HCT116 (cell line): ENCODE measurements at regions not wholly inside any gene's neighbourhood (a gene's known extent, or its start where the extent isn't known, plus 50 kb on each side); places are given as distances from the start of the nearest gene placed in this dataset.

Source experiments
- ATAC-seq: fragments of 200-7000 bp; cut with Tn5 transposase; 2 replicates; pipeline ENCODE4 v1.9.1; 2020; ENCODE audit warnings: mild to moderate bottlenecking, moderate library complexity
- BruUV-seq: library from RNA; stranded (reverse); fragments of 400-500 nt; replicated peaks from 2 replicates; lab custom pipeline; 2021; lab: Mats Ljungman, UMichigan
- CTCF ChIA-PET: fragments of 300-600 bp; sonication (Branson Sonifier 250); formaldehyde crosslinking; loops from one replicate; lab custom pipeline; 2021; ENCODE audit warnings: antibody characterized with exemption; lab: Charles Lee
- POLR2A ChIA-PET: fragments of 300-600, 350-600 bp; sonication (Branson Sonifier 250); formaldehyde crosslinking; loops from one replicate; lab custom pipeline; 2021; ENCODE audit warnings: antibody characterized with exemption; lab: Charles Lee
- RAD21 ChIA-PET, 2 experiments: fragments of 300-600 bp; sonication (Branson Sonifier 250); formaldehyde crosslinking; loops; one replicate each; lab custom pipeline; 2023; ENCODE audit warnings: low total read pairs in 2 of 2; ENCODE audit not compliant: uncharacterized antibody in 2 of 2, unreplicated experiment in 2 of 2, low non-redundant PET in 1 of 2; lab: Charles Lee
- DNase-seq: peaks from one replicate; pipeline ENCODE4 v3.0.0-alpha.2; 2010; ENCODE audit warnings: low read depth, low spot score
- H2AFZ ChIP-seq: fragments of 200-600 bp; shearing (Covaris generic), sonication (generic); 2 replicates; pipeline ENCODE4 v1.6.1; 2017; ENCODE audit warnings: low read depth, mixed run types, mixed read lengths, antibody characterized with exemption, low read length; ENCODE audit not compliant: poor library complexity, severe bottlenecking
- H3K27ac ChIP-seq: 2 replicates; pipeline ENCODE4 v1.5.1; 2012; ENCODE audit warnings: low read depth, low read length
- H3K27me3 ChIP-seq: fragments of 200-600 bp; sonication (generic); 2 replicates; pipeline ENCODE4 v1.6.1; 2016; ENCODE audit warnings: mixed run types, low read length, mixed read lengths; ENCODE audit not compliant: insufficient read depth
- H3K36me3 ChIP-seq, 2 experiments: fragments of 200-500 bp in 1 of 2; fragments of 200-600 bp in 1 of 2; sonication (Bioruptor generic) in 1 of 2; sonication (generic) in 1 of 2; 2 replicates each; pipeline versions ENCODE4 v1.5.1 to v1.6.1; 2014 to 2016; ENCODE audit warnings: low read length in 2 of 2, inconsistent platforms in 1 of 2, mixed read lengths in 1 of 2, mixed run types in 1 of 2; ENCODE audit not compliant: insufficient read depth in 2 of 2, control insufficient read depth in 1 of 2
- H3K4me1 ChIP-seq, 2 experiments: fragments of 200-600 bp in 1 of 2; sonication (generic) in 1 of 2; 2 replicates each; pipeline versions ENCODE4 v1.5.1 to v1.6.1; 2012 to 2017; ENCODE audit warnings: low read length in 2 of 2, inconsistent platforms in 1 of 2, mild to moderate bottlenecking in 1 of 2, mixed read lengths in 1 of 2, mixed run types in 1 of 2, moderate library complexity in 1 of 2; ENCODE audit not compliant: insufficient read depth in 2 of 2, control insufficient read depth in 1 of 2
- H3K4me2 ChIP-seq: fragments of 200-600 bp; sonication (generic); 2 replicates; pipeline ENCODE4 v1.6.1; 2017; ENCODE audit warnings: mixed run types, low read length, mixed read lengths
- H3K4me3 ChIP-seq, 2 experiments: fragments of 200-600 bp in 1 of 2; sonication (generic) in 1 of 2; replicated peaks in 1 of 2; 2 replicates each; pipeline ENCODE4 v1.5.1; 2011 to 2016; ENCODE audit warnings: low read length in 2 of 2, control low read depth in 1 of 2, low read depth in 1 of 2, mild to moderate bottlenecking in 1 of 2, mixed read lengths in 1 of 2, mixed run types in 1 of 2
- H3K79me2 ChIP-seq: fragments of 200-600 bp; sonication (generic); 2 replicates; pipeline ENCODE4 v1.6.1; 2017; ENCODE audit warnings: mild to moderate bottlenecking, mixed run types, low read length, moderate library complexity, mixed read lengths; ENCODE audit not compliant: insufficient read depth
- H3K9ac ChIP-seq: fragments of 200-600 bp; sonication (generic); 2 replicates; pipeline ENCODE4 v1.6.1; 2016; ENCODE audit warnings: low read length, mixed read lengths
- H3K9me2 ChIP-seq: fragments of 200-600 bp; sonication (generic), shearing (Covaris generic); 2 replicates; pipeline ENCODE4 v1.6.1; 2017; ENCODE audit warnings: mixed run types, mild to moderate bottlenecking, moderate library complexity; ENCODE audit not compliant: insufficient read depth
- H3K9me3 ChIP-seq, 2 experiments: fragments of 200-500 bp in 1 of 2; fragments of 200-600 bp in 1 of 2; sonication (Bioruptor generic) in 1 of 2; sonication (generic) in 1 of 2; 2 replicates each; pipeline ENCODE4 v1.6.1; 2014 to 2017; ENCODE audit warnings: low read length in 2 of 2, mixed read lengths in 2 of 2, inconsistent platforms in 1 of 2, low read depth in 1 of 2, mild to moderate bottlenecking in 1 of 2, mixed run types in 1 of 2, moderate library complexity in 1 of 2; ENCODE audit not compliant: control insufficient read depth in 1 of 2, insufficient read depth in 1 of 2
- H4K20me1 ChIP-seq: fragments of 200-600 bp; sonication (generic), shearing (Covaris generic); 2 replicates; pipeline ENCODE4 v1.6.1; 2017; ENCODE audit warnings: mixed run types, mild to moderate bottlenecking, moderate library complexity; ENCODE audit not compliant: insufficient read depth
- ATF3 ChIP-seq: IDR thresholded peaks from 2 replicates; pipeline ENCODE4 v1.6.1; 2012
- CBX3 ChIP-seq: IDR thresholded peaks from 2 replicates; pipeline ENCODE4 v1.6.1; 2012; ENCODE audit warnings: low read depth
- CEBPB ChIP-seq: IDR thresholded peaks from 2 replicates; pipeline ENCODE4 v1.6.1; 2012; ENCODE audit warnings: low read depth
- ELF1 ChIP-seq: IDR thresholded peaks from 2 replicates; pipeline ENCODE4 v1.6.1; 2012; ENCODE audit warnings: low read depth, borderline replicate concordance
- FOSL1 ChIP-seq: IDR thresholded peaks from 2 replicates; pipeline ENCODE4 v1.6.1; 2012; ENCODE audit warnings: low read depth
- POLR2A ChIP-seq: IDR thresholded peaks from 2 replicates; pipeline ENCODE4 v1.7.0; 2011; ENCODE audit warnings: borderline replicate concordance; ENCODE audit not compliant: insufficient read depth, insufficient read length; ENCODE audit errors: extremely low read depth
- POLR2AphosphoS5 ChIP-seq: IDR thresholded peaks from 2 replicates; pipeline ENCODE4 v1.6.1; 2011; ENCODE audit warnings: mild to moderate bottlenecking, low read depth, low read length, moderate library complexity
- RAD21 ChIP-seq: IDR thresholded peaks from 2 replicates; pipeline ENCODE4 v1.6.1; 2012; ENCODE audit warnings: low read depth, mild to moderate bottlenecking
- SIN3A ChIP-seq: IDR thresholded peaks from 2 replicates; pipeline ENCODE4 v1.6.1; 2012; ENCODE audit warnings: low read depth
- SP1 ChIP-seq: IDR thresholded peaks from 2 replicates; pipeline ENCODE4 v1.6.1; 2012; ENCODE audit warnings: low read depth
- SRF ChIP-seq: IDR thresholded peaks from 2 replicates; pipeline ENCODE4 v1.6.1; 2012; ENCODE audit warnings: low read depth
- TCF7L2 ChIP-seq: IDR thresholded peaks from 2 replicates; pipeline ENCODE4 v1.7.0; 2011; ENCODE audit warnings: borderline replicate concordance, inconsistent platforms; ENCODE audit not compliant: insufficient read depth, insufficient read length; ENCODE audit errors: extremely low read depth
- YY1 ChIP-seq: IDR thresholded peaks from 2 replicates; pipeline ENCODE4 v1.6.1; 2011; ENCODE audit warnings: low read length, low read depth, moderate library complexity, mild to moderate bottlenecking; ENCODE audit not compliant: insufficient replicate concordance; ENCODE audit errors: extremely low read depth
- ZBTB33 ChIP-seq: IDR thresholded peaks from 2 replicates; pipeline ENCODE4 v1.6.1; 2011; ENCODE audit warnings: mild to moderate bottlenecking, low read length, moderate library complexity; ENCODE audit not compliant: insufficient replicate concordance; ENCODE audit errors: extremely low read depth
- ZNF274 ChIP-seq: fragments of 200-500 bp; sonication (Bioruptor generic); IDR thresholded peaks from 2 replicates; pipeline ENCODE4 v1.6.1; 2014; ENCODE audit warnings: mild to moderate bottlenecking, low read depth, low read length, inconsistent platforms
- intact Hi-C: fragments of 100-400 bp; cut with micrococcal nuclease; formaldehyde crosslinking; loops from 2 replicates; pipeline ENCODE4 v1.10.0; 2022
- TF ChIP-seq, protein P1 (sequence below): IDR thresholded peaks from 2 replicates; pipeline ENCODE4 v1.6.1; 2012
- TF ChIP-seq, protein P2 (sequence below), 3 experiments: fragments of 200-600 bp in 1 of 3; sonication (generic) in 1 of 3; IDR thresholded peaks in 2 of 3; conservative IDR thresholded peaks in 1 of 3; 2 replicates each; pipeline ENCODE4 v1.5.1; 2012 to 2017; ENCODE audit warnings: low read depth in 2 of 3, low read length in 2 of 3, antibody characterized with exemption in 1 of 3, borderline replicate concordance in 1 of 3, control low read depth in 1 of 3, mild to moderate bottlenecking in 1 of 3, mixed read lengths in 1 of 3, mixed run types in 1 of 3, moderate library complexity in 1 of 3; ENCODE audit not compliant: insufficient read depth in 1 of 3
- TF ChIP-seq, protein P3 (sequence below): IDR thresholded peaks from 2 replicates; pipeline ENCODE4 v1.6.1; 2012; ENCODE audit warnings: low read depth

DNA sequence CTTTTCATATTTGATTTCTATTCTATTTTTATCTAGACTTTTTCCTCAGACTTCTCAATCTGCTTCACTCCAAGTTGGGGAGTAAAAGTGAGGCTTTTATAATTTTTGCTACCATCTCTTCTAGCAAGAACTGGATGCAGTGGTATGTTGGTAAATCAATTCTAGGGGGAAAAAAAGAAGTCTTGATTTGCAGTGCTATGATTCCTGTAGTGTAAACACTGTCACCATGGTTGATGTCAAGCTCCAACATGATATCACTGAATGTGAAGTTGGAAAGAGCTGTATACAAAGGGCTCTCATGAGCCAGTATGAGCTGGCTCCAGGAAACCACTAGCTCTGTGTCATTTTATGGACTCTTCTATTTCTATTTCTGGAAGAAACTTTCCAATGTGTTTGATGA lies 439.2 kb downstream of the NTRK2 start:
- ATAC-seq: no peak
- no peak overlapping the region for H3K27ac ChIP-seq
- TF ChIP-seq POLR2A (no peak), ZBTB33 (no peak), RAD21 (no peak), CBX3 (no peak), POLR2AphosphoS5 (no peak), SRF (no peak), ZNF274 (no peak), ATF3 (no peak), CEBPB (no peak), FOSL1 (no peak), TCF7L2 (no peak), YY1 (no peak), SP1 (no peak), SIN3A (no peak), ELF1 (no peak)
- TF ChIP-seq, protein P1, sequence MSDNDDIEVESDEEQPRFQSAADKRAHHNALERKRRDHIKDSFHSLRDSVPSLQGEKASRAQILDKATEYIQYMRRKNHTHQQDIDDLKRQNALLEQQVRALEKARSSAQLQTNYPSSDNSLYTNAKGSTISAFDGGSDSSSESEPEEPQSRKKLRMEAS: no peak
- TF ChIP-seq, protein P2, sequence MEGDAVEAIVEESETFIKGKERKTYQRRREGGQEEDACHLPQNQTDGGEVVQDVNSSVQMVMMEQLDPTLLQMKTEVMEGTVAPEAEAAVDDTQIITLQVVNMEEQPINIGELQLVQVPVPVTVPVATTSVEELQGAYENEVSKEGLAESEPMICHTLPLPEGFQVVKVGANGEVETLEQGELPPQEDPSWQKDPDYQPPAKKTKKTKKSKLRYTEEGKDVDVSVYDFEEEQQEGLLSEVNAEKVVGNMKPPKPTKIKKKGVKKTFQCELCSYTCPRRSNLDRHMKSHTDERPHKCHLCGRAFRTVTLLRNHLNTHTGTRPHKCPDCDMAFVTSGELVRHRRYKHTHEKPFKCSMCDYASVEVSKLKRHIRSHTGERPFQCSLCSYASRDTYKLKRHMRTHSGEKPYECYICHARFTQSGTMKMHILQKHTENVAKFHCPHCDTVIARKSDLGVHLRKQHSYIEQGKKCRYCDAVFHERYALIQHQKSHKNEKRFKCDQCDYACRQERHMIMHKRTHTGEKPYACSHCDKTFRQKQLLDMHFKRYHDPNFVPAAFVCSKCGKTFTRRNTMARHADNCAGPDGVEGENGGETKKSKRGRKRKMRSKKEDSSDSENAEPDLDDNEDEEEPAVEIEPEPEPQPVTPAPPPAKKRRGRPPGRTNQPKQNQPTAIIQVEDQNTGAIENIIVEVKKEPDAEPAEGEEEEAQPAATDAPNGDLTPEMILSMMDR (IDR thresholded peaks at IDR 0.05 in 2 of 3, conservative IDR thresholded peaks at IDR 0.05 in 1 of 3; ENCODE audit: borderline replicate concordance in 1 of 3, insufficient read depth in 1 of 3, low read depth in 2 of 3, low read length in 2 of 3): no peak
- TF ChIP-seq, protein P3, sequence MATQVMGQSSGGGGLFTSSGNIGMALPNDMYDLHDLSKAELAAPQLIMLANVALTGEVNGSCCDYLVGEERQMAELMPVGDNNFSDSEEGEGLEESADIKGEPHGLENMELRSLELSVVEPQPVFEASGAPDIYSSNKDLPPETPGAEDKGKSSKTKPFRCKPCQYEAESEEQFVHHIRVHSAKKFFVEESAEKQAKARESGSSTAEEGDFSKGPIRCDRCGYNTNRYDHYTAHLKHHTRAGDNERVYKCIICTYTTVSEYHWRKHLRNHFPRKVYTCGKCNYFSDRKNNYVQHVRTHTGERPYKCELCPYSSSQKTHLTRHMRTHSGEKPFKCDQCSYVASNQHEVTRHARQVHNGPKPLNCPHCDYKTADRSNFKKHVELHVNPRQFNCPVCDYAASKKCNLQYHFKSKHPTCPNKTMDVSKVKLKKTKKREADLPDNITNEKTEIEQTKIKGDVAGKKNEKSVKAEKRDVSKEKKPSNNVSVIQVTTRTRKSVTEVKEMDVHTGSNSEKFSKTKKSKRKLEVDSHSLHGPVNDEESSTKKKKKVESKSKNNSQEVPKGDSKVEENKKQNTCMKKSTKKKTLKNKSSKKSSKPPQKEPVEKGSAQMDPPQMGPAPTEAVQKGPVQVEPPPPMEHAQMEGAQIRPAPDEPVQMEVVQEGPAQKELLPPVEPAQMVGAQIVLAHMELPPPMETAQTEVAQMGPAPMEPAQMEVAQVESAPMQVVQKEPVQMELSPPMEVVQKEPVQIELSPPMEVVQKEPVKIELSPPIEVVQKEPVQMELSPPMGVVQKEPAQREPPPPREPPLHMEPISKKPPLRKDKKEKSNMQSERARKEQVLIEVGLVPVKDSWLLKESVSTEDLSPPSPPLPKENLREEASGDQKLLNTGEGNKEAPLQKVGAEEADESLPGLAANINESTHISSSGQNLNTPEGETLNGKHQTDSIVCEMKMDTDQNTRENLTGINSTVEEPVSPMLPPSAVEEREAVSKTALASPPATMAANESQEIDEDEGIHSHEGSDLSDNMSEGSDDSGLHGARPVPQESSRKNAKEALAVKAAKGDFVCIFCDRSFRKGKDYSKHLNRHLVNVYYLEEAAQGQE: no peak
- H3K27me3 ChIP-seq: peaks cover 12% of the 10 kb centered on the region; the same call in 1 of the 2 replicates
- no peaks in the 10 kb centered on the region for H4K20me1 ChIP-seq
- H3K9ac ChIP-seq: no peak overlapping the region
- H3K36me3 ChIP-seq: no peaks in the 10 kb centered on the region
- H3K9me3 ChIP-seq: no peaks in the 10 kb centered on the region
- H3K9me2 ChIP-seq: no peaks in the 10 kb centered on the region
- intact Hi-C loops: no loop called here
- H3K4me3 ChIP-seq: no peak overlapping the region
- RAD21 ChIA-PET: no interaction called here
- H3K4me2 ChIP-seq: no peak overlapping the region
- CTCF ChIA-PET: interaction anchor here (0.6 kb wide), 1 partner anchor 151 kb away, joined by 3 read pairs; no protein-coding TSS in a partner anchor
- POLR2A ChIA-PET: no interaction called here
- DNase-seq: no peak
- H2AFZ ChIP-seq: no peak overlapping the region
- BruUV-seq: no TSS peak
- H3K4me1 ChIP-seq: no peaks in the 10 kb centered on the region
- H3K79me2 ChIP-seq: no peaks in the 10 kb centered on the region
